ENCODE measurements at regions not wholly inside any gene's neighbourhood (a gene's known extent, or its start where the extent isn't known, plus 50 kb on each side); places are given as distances from the start of the nearest gene placed in this dataset.

DNA sequence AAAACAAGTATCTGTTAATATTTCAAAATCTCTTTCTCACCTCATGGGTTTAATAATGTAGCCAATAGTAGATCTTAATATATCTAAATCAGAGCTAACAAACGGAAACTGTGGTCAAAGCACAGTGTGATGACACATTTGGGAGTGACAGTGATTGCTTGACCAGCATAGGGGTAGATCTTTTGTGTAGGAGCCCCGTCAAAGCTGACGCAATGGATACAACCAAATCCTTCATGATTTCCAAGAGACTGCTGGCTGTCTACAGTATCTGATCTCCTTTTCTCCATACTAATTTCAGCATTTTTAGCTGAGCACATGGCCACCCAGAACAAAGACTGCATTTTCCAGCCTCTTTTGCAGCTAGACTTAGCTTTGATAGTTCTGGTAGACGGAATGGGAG is 299.3 kb upstream of the ECI2 start:
- ChIA-PET CTCF (interaction anchor here (1.4 to 2.4 kb wide), 2 partner anchors 12 to 15 kb away, joined by 5 read pairs; no protein-coding TSS in a partner anchor), POLR2A (interaction anchor here (0.6 kb wide), 1 partner anchor 12 kb away, joined by 3 read pairs; no protein-coding TSS in a partner anchor)
- no peak for DNase-seq (ENCODE audit: low read depth)
- Histone ChIP-seq H3K27me3 (ENCODE audit: control insufficient read depth, insufficient read depth, low read length) (no peaks in the 10 kb centered on the region), H3K4me3 (ENCODE audit: low read depth, low read length) (no peak overlapping the region), H3K36me3 (ENCODE audit: control insufficient read depth, insufficient read depth, low read length) (no peaks in the 10 kb centered on the region)
- TF ChIP-seq, protein P1, sequence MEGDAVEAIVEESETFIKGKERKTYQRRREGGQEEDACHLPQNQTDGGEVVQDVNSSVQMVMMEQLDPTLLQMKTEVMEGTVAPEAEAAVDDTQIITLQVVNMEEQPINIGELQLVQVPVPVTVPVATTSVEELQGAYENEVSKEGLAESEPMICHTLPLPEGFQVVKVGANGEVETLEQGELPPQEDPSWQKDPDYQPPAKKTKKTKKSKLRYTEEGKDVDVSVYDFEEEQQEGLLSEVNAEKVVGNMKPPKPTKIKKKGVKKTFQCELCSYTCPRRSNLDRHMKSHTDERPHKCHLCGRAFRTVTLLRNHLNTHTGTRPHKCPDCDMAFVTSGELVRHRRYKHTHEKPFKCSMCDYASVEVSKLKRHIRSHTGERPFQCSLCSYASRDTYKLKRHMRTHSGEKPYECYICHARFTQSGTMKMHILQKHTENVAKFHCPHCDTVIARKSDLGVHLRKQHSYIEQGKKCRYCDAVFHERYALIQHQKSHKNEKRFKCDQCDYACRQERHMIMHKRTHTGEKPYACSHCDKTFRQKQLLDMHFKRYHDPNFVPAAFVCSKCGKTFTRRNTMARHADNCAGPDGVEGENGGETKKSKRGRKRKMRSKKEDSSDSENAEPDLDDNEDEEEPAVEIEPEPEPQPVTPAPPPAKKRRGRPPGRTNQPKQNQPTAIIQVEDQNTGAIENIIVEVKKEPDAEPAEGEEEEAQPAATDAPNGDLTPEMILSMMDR (IDR thresholded peaks at IDR 0.05; ENCODE audit: insufficient read depth, low read depth, low read length) = no peak

DNA sequence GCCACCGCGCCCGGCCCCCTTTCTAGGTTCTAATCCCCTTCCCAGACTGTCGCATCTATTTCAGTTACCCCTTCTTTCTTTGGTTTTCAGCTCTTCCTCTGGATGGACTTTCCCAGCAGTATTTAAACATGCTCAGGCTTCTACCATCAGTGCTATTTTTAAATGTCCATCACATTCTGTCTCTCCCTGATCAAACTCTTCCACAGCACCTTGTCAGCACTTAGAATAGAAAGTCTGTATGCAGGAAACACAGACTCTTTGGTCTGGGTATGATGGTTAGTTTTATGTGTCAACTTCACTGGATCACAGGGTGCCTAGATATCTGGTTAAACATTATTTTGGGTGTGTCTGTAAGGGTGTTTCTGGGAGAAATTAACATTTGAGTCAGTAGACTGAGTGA is 297.8 kb upstream of the ECI2 start:
- TF ChIP-seq, protein P1 (IDR thresholded peaks at IDR 0.05; ENCODE audit: insufficient read depth, low read depth, low read length) = no peak
- ChIA-PET CTCF (interaction anchor here (2.4 kb wide), 1 partner anchor 14 kb away, joined by 5 read pairs; no protein-coding TSS in a partner anchor), POLR2A (no interaction called here)
- no peaks in the 10 kb centered on the region for H3K36me3 ChIP-seq (ENCODE audit: control insufficient read depth, insufficient read depth, low read length)
- DNase-seq (ENCODE audit: low read depth) = no peak
- no peak overlapping the region for H3K4me3 ChIP-seq (ENCODE audit: low read depth, low read length)
- no peaks in the 10 kb centered on the region for H3K27me3 ChIP-seq (ENCODE audit: control insufficient read depth, insufficient read depth, low read length)

DNA sequence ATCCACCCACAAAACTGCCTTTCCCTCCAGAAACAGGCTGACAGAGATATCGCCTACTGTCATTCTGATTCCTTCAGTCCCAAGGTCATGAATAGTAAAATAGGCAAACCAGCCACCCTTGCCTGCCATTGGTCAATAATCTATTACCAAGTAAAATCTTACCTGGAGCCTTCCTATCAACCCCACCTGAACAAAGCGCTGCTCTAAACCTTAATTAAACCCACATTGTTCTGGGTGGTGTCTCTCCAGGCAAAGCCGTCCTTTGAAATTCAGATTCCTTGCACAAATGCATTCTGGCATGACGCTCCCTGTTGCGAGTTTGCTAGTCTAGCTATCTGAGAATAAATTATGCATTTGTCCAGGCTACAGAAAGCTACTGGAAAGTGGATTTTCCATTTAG is 291.6 kb upstream of the ECI2 start:
- no peak overlapping the region for H3K4me3 ChIP-seq (ENCODE audit: low read depth, low read length)
- DNase-seq (ENCODE audit: low read depth) = no peak
- ChIA-PET POLR2A (no interaction called here), CTCF (interaction anchor here (1.1 to 1.2 kb wide), 2 partner anchors 23 to 25 kb away, joined by 3 read pairs; no protein-coding TSS in a partner anchor)
- H3K27me3 ChIP-seq (ENCODE audit: control insufficient read depth, insufficient read depth, low read length) = no peaks in the 10 kb centered on the region
- TF ChIP-seq, protein P1 (IDR thresholded peaks at IDR 0.05; ENCODE audit: insufficient read depth, low read depth, low read length) = no peak
- H3K36me3 ChIP-seq (ENCODE audit: control insufficient read depth, insufficient read depth, low read length) = no peaks in the 10 kb centered on the region

DNA sequence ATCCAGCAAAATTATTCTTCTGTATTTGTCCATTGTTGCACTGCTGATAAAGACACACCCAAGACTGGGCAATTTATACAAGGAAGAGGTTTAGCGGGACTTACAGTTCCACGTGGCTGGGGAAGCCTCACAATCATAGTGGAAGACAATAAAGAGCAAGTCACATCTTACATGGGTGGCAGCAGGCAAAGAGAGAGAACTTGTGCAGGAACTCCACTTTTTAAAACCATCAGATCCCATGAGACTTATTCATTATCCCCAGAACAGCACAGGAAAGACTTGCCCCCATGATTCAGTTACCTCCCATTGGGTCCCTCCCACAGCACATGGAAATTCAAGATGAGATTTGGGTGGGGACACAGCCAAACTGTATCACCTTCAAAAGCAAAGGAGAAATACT is 286.5 kb upstream of the ECI2 start:
- Histone ChIP-seq H3K4me3 (ENCODE audit: low read depth, low read length) (no peak overlapping the region), H3K27me3 (ENCODE audit: control insufficient read depth, insufficient read depth, low read length) (no peaks in the 10 kb centered on the region), H3K36me3 (ENCODE audit: control insufficient read depth, insufficient read depth, low read length) (no peaks in the 10 kb centered on the region)
- DNase-seq (ENCODE audit: low read depth) = no peak
- ChIA-PET POLR2A (no interaction called here), CTCF (no interaction called here)
- TF ChIP-seq, protein P1 (IDR thresholded peaks at IDR 0.05; ENCODE audit: insufficient read depth, low read depth, low read length) = no peak

DNA sequence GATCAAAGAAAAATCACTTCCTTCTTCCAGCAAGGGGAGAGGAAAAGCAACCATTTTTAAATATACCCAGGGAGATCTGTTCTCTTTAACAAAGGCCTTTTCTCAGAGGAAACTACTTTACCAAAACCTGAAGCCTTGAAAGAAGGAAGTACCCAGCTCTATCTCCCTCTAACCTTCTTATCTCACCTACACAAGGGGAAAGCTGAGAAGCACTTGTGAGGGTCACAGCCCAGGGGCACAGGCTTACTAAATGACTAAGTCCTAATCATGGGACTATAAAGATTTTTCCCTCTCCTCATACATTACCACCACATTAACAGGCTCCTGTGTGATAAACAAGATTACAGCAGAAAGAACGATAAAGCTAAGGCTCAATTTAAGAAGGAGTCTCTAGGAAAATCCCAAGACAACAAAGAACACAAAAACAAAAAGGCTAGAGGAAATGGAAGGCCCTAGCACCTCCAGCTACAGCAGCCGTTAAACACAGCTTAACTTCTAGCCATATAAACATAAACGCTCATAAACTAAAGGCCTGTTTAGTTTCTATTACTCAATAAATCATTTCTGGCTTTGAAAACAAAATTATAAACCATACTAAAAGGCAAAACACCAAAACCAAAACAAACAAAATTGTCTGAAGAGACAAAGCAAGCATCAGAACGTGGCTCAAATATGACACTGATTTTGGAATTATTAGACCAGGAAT is 284.9 kb upstream of the ECI2 start:
- Histone ChIP-seq H3K36me3 (ENCODE audit: control insufficient read depth, insufficient read depth, low read length) (no peaks in the 10 kb centered on the region), H3K4me3 (ENCODE audit: low read depth, low read length) (no peak overlapping the region), H3K27me3 (ENCODE audit: control insufficient read depth, insufficient read depth, low read length) (no peaks in the 10 kb centered on the region)
- ChIA-PET CTCF (interaction anchor here (1.1 kb wide), 1 partner anchor 14 kb away, joined by 5 read pairs; no protein-coding TSS in a partner anchor), POLR2A (interaction anchor here (0.5 kb wide), 1 partner anchor 50 kb away, joined by 3 read pairs; no protein-coding TSS in a partner anchor)
- no peak for DNase-seq (ENCODE audit: low read depth)
- TF ChIP-seq, protein P1 (IDR thresholded peaks at IDR 0.05; ENCODE audit: insufficient read depth, low read depth, low read length) = no peak
